Suprapubic skin (tissue), 3 donors: ENCODE measurements at regions not wholly inside any gene's neighbourhood (a gene's known extent, or its start where the extent isn't known, plus 50 kb on each side); places are given as distances from the start of the nearest gene placed in this dataset.

ENCODE experiments used
- CTCF ChIP-seq, 2 donors: fragments of 200-600 bp in 1 of 2; fragments of 450-650 bp in 1 of 2; sonication (generic) in 1 of 2; IDR thresholded peaks; one replicate each; pipeline ENCODE4 v1.5.1; 2016 to 2019; ENCODE audit warnings: antibody characterized with exemption in 2 of 2, mild to moderate bottlenecking in 1 of 2, moderate library complexity in 1 of 2
- EP300 ChIP-seq: sonication (generic); formaldehyde crosslinking; IDR thresholded peaks from one replicate; pipeline ENCODE4 v1.6.1; 2017; ENCODE audit warnings: antibody characterized with exemption
- POLR2A ChIP-seq, 2 donors: fragments of 450-650 bp; IDR thresholded peaks; one replicate each; pipeline ENCODE4 v1.6.1; 2017; ENCODE audit warnings: antibody characterized with exemption in 2 of 2, mild to moderate bottlenecking in 2 of 2, moderate library complexity in 2 of 2

GRCh38 chr1:168373869-168374268 is 93.2 kb downstream of the TBX19 start:
- TF ChIP-seq CTCF (IDR thresholded peaks at IDR 0.05) (no peak), EP300 (no peak), POLR2A (IDR thresholded peaks at IDR 0.05) (no peak)
